ENCODE measurements at regions not wholly inside any gene's neighbourhood (a gene's known extent, or its start where the extent isn't known, plus 50 kb on each side); places are given as distances from the start of the nearest gene placed in this dataset.

- no peak for DNase-seq
Measured at GRCh38 chr5:99721506-99721905, 792.7 kb upstream of the CHD1 start.

DNA sequence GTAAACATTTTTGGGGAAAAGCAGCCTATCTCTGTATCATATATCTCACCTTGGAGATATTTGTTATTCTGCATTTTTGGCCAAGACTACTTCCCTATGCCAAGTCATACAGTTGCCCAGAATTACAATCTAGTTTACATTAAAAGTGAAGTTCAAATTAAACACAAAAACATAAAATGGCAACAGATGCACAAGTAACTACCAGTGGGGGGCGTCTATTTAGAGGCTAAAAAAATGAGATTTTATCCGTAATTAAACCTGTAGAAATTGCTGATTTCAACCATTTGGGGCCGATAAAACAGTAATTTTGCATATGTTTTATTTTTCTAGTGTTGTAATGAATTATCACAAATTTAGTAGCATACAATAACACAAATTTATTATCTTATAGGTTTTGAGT, 787.1 kb upstream of the CHD1 start:
- no peak for DNase-seq

- no peak for DNase-seq
Measured at GRCh38 chr5:99706160-99706559, 777.4 kb upstream of the CHD1 start.

DNA sequence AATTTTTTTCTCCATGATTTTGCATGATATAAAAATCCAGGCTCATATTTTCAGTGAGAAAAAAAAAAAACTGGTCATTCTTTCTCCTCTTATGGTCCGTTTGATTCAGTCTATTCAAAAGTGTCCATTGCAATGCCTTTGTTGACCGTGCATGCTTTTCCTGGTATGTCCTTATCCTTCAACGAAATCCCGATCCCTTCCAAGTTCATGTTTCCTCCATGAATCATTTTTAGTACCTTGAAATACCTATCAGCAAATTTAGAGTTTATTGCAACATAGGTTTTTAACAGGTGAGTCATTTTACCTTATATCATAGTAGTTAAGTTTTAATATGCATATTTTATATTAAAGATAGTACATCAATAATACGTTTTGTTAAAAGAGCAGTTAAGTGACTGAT, 773.8 kb upstream of the CHD1 start:
- DNase-seq = no peak

GRCh38 chr5:99694884-99695283, 766.1 kb upstream of the CHD1 start:
- no peak for DNase-seq

- DNase-seq = no peak
Measured at GRCh38 chr5:99686538-99686937, 757.7 kb upstream of the CHD1 start.

GRCh38 chr5:99675974-99676373, 747.2 kb upstream of the CHD1 start:
- DNase-seq = no peak

DNA sequence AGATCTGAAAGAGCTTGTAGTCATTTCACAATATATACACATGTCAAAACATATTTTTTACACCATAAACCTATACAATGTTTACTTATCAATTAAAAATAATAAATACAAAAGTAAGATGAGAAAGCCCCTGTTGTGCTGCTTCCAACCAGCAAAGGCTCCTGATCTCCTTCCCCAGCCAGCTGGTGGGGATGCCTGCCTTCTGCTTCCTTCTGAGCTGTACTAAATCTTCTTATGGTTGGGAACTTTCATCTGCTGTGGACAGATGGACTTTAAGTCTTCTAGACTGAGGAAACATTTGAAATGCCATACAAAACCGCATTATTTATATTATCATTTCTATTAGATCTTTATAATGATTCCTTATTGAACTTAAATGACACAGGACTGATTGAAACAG, 745.3 kb upstream of the CHD1 start:
- DNase-seq = no peak

DNA sequence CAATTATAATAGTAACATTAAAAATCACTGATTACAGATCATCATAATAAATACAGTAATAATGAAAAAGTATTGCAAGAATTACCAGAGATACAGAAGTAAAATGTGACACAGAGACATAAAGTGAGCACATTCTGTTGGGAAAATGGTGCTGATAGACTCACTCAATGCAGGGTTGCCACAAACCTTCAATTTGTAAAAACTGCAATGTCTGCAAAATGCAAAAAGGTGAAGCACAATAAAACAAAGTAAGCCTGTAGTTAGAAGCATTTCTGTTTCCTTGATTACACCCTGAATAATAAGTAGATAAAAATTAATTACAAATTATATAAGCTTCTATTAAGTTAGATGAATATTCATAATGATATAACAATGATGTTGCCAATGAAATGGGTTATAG, 736.2 kb upstream of the CHD1 start:
- DNase-seq = no peak

GRCh38 chr5:99651298-99651697, 722.5 kb upstream of the CHD1 start:
- no peak for DNase-seq

GRCh38 chr5:99646011-99646647, 717.3 kb upstream of the CHD1 start:
- no peak for DNase-seq

- DNase-seq = no peak
Measured at GRCh38 chr5:99644822-99645221, 716.0 kb upstream of the CHD1 start.

DNA sequence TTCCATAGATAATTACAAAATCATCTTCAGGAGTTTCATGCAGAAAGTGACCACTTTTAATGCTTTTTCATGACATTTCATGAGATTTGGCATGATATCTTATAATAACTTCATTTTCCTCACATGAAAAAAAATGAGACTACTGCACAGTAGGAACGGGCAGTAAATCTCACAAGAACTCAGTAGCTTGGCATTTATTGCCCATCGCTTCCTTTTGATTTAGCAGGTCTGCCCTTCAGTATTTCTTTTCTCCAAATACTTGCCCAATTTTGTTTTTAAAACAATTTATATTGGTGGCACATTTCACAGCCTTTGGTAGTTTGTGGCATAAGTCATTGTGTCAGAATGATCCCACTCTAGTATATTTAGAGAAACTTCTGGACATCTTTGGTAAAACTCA, 711.8 kb upstream of the CHD1 start:
- DNase-seq = no peak

- DNase-seq = no peak
Measured at GRCh38 chr5:99639905-99640304, 711.1 kb upstream of the CHD1 start.

DNA sequence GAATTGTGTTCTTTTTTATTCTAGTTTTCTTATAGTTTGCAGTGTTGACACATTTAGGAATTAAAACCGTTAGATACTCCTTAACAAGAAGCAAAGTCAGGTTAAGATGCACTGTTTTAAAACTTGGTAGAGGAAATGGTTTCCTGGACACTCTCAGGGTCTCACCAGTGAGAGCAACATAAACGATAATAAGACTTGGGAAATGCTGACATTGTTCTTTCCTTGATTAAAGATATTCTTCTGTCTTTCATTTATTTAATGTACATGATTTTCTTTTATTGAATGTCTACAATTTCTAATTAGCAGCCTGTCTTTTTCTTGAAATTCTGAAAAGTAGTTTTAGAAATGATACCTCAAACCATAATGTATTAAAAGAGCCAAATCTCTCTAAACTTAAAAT, 707.9 kb upstream of the CHD1 start:
- no peak for DNase-seq

DNA sequence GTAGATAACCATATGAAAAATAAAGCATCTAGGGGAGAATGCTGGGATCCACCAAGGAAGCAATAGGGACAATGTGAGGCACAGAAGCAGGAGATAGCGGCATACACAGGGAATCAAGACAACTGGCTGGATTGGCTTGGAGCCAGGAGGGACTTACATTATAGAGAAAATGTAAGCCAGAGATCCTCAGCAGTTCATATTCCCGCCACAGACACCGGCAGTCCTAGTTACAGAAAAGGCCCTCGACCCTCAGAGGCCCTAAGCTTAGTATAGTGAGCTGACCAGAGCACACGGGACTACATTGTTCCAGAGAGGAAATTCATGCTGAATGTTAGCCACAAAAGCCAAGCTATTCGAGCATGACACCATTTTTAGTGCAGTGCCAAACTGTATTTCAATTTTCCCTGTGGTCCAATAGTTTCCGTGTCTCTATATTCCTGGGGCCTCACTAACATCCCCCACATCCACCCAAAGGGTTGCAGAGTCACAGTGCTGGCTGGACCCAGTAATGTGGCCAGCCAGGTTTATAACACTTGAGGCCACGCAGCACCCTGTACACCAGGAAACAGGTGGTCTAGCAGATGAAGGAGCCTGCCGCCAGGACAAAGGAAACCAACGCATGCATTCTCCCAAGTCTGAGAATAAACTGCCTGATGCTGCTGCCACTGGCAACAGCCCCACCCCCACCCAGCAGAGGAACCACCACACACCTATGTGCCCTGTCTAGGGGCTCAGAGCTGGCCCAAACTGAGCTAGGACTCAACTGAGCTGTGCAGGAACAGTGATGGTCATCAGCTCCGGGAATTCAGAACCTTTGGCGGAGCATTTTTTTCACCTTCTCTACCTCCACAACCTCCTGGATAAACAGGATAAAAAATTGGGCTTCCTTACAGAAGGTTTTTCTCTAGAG, 693.2 kb upstream of the CHD1 start:
- DNase-seq = no peak

DNA sequence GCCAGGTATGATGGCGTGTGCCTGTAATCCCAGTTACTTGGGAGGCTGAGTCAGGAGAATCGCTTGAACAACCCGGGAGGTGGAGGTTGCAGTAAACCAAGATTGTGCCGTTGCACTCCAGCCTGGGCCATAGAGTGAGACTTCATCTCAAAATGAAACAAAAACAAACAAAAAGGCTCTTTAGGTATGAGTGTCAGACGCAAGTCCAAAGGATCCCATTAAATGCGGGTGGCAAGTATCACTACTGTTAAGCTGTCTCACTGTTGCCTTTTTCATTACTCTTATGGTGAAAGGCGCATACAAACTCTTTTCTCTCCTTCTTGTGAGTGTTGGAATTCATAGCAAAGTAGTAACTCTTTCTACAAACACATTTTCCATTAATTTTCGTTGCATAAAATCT, 688.5 kb upstream of the CHD1 start:
- DNase-seq = no peak

- no peak for DNase-seq
Measured at GRCh38 chr5:99614888-99615287, 686.1 kb upstream of the CHD1 start.

- no peak for DNase-seq
Measured at GRCh38 chr5:99607124-99607523, 678.3 kb upstream of the CHD1 start.

DNA sequence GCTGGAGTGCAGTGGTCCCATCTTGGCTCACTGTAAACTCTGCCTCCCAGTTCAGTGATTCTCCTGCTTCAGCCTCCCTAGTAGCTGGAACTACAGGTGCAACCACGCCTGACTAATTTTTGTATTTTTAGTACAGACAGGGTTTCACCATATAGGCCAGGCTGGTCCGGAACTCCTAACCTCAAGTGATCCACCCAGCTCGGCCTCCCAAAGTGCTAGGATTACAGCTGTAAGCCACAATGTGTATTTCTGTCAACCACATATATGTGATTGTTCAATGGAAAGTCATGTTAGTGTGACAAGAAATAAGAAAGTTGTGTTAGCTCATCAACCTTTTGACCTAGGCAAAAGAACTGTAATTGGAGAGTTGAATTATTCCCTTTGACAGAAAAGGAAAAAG, 677.1 kb upstream of the CHD1 start:
- no peak for DNase-seq

GRCh38 chr5:99600952-99601351, 672.1 kb upstream of the CHD1 start:
- DNase-seq = no peak

- DNase-seq = no peak
Measured at GRCh38 chr5:99590806-99591205, 662.0 kb upstream of the CHD1 start.

GRCh38 chr5:99589424-99589823, 660.6 kb upstream of the CHD1 start:
- DNase-seq = no peak

GRCh38 chr5:99587983-99588382, 659.2 kb upstream of the CHD1 start:
- no peak for DNase-seq
